Thyroid gland (tissue), 4 donors: ENCODE measurements at regions not wholly inside any gene's neighbourhood (a gene's known extent, or its start where the extent isn't known, plus 50 kb on each side); places are given as distances from the start of the nearest gene placed in this dataset.

Experiments used
- DNase-seq, 2 donors: peaks; one replicate each; pipeline ENCODE4 v3.0.0-alpha.2; 2019
- H3K27ac ChIP-seq, 3 donors: fragments of 200-600 bp; sonication (generic); 1 replicate in 2 of 3; 2 replicates in 1 of 3; pipeline ENCODE4 v1.5.1; 2016 to 2019; ENCODE audit warnings: mild to moderate bottlenecking in 1 of 3, moderate library complexity in 1 of 3
- H3K27me3 ChIP-seq: fragments of 200-600 bp; sonication (generic); one replicate; pipeline ENCODE4 v1.5.1; 2019
- H3K36me3 ChIP-seq, 2 donors: fragments of 200-600 bp; sonication (generic); one replicate each; pipeline ENCODE4 v1.5.1; 2016 to 2019
- H3K4me1 ChIP-seq, 2 donors: fragments of 200-600 bp; sonication (generic); one replicate each; pipeline ENCODE4 v1.5.1; 2017 to 2019
- H3K4me3 ChIP-seq, 3 donors: fragments of 200-600 bp; sonication (generic); replicated peaks in 1 of 3; 1 replicate in 2 of 3; 2 replicates in 1 of 3; pipeline ENCODE4 v1.5.1; 2016; ENCODE audit warnings: mild to moderate bottlenecking in 1 of 3
- H3K9me3 ChIP-seq: fragments of 200-600 bp; sonication (generic); one replicate; pipeline ENCODE4 v1.5.1; 2017
- POLR2A ChIP-seq, 2 donors: fragments of 450-650 bp; IDR thresholded peaks; one replicate each; pipeline ENCODE4 v1.6.1; 2017; ENCODE audit warnings: antibody characterized with exemption in 2 of 2, mild to moderate bottlenecking in 2 of 2, moderate library complexity in 1 of 2
- WGBS, 2 donors: methylation state at CpG; one replicate each; pipeline ENCODE4 v1.1.5; 2017; 5-methylcytosine and 5-hydroxymethylcytosine counted together
- intact Hi-C: fragments of 100-400 bp; cut with DNase I; formaldehyde crosslinking; loops from one replicate; pipeline ENCODE4 v1.15.1; 2023
- TF ChIP-seq, protein P1 (sequence below), 6 experiments: fragments of 200-600 bp in 3 of 6; fragments of 450-650 bp in 3 of 6; sonication (generic) in 3 of 6; IDR thresholded peaks; one replicate each; pipeline ENCODE4 v1.5.1; 2016 to 2019; ENCODE audit warnings: antibody characterized with exemption in 6 of 6, mild to moderate bottlenecking in 2 of 6, inconsistent platforms in 1 of 6, moderate library complexity in 1 of 6

GRCh38 chr4:59091146-59092142 is 1981.3 kb upstream of the IGFBP7 start:
- intact Hi-C loops, result no loop called here
- Histone ChIP-seq H3K27me3 (no peaks in the 10 kb centered on the region), H3K27ac (no peak overlapping the region), H3K36me3 (no peaks in the 10 kb centered on the region), H3K4me3 (no peak overlapping the region), H3K4me1 (no peaks in the 10 kb centered on the region), H3K9me3 (no peaks in the 10 kb centered on the region)
- no peak for DNase-seq
- TF ChIP-seq, protein P1, sequence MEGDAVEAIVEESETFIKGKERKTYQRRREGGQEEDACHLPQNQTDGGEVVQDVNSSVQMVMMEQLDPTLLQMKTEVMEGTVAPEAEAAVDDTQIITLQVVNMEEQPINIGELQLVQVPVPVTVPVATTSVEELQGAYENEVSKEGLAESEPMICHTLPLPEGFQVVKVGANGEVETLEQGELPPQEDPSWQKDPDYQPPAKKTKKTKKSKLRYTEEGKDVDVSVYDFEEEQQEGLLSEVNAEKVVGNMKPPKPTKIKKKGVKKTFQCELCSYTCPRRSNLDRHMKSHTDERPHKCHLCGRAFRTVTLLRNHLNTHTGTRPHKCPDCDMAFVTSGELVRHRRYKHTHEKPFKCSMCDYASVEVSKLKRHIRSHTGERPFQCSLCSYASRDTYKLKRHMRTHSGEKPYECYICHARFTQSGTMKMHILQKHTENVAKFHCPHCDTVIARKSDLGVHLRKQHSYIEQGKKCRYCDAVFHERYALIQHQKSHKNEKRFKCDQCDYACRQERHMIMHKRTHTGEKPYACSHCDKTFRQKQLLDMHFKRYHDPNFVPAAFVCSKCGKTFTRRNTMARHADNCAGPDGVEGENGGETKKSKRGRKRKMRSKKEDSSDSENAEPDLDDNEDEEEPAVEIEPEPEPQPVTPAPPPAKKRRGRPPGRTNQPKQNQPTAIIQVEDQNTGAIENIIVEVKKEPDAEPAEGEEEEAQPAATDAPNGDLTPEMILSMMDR (IDR thresholded peaks at IDR 0.05), result no peak
- TF ChIP-seq POLR2A (IDR thresholded peaks at IDR 0.05), result no peak
- WGBS, 2 donors, result 84 to 85% methylated on average over 6 to 12 of the region's 12 CpGs

DNA sequence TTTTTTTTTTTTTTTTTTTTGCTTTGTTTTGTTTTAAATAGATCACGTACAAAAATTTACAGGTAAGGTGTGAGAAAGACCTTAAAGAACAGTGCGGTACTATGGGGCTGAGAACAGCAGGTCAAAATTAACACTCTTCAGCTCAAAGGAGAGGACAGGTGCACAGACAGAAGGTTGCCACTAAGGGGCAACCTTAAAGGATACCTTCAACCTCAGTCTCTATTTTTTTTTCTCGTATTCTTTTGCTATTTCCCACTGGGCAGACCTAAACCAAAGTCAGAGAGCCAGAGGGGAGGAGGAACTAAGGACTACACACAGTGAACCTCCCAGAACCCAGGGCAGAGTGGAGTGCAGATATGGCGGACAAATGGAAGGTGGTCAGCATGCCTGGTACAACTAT is 1984.3 kb upstream of the IGFBP7 start:
- Histone ChIP-seq H3K4me3 (no peak overlapping the region), H3K27ac (no peak overlapping the region), H3K27me3 (no peaks in the 10 kb centered on the region), H3K4me1 (no peaks in the 10 kb centered on the region), H3K36me3 (no peaks in the 10 kb centered on the region), H3K9me3 (no peaks in the 10 kb centered on the region)
- no peak for TF ChIP-seq POLR2A (IDR thresholded peaks at IDR 0.05)
- TF ChIP-seq, protein P1 (IDR thresholded peaks at IDR 0.05), result no peak
- WGBS, 2 donors, result 81 to 89% methylated on average over 4 of the region's 4 CpGs
- intact Hi-C loops, result no loop called here
- DNase-seq, result no peak

DNA sequence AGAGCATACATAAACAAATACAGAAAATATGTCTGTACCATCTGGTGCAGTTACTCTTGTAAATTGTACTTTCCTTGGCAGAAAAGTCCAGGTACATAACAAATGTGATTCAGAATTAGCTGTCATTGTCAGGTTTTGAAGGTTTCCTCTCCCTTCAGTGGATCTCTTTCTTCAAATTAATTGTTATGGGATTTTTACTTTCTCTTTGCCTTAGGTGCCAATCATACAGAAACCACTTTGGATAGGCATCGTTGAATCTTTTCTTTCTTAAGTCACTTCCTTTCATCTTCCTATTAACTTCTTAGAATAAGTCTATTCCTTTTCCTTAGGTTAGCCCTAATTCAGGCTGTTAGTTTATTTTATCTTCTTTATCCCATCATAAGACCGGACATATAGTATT is 1992.1 kb upstream of the IGFBP7 start:
- intact Hi-C loops, result no loop called here

DNA sequence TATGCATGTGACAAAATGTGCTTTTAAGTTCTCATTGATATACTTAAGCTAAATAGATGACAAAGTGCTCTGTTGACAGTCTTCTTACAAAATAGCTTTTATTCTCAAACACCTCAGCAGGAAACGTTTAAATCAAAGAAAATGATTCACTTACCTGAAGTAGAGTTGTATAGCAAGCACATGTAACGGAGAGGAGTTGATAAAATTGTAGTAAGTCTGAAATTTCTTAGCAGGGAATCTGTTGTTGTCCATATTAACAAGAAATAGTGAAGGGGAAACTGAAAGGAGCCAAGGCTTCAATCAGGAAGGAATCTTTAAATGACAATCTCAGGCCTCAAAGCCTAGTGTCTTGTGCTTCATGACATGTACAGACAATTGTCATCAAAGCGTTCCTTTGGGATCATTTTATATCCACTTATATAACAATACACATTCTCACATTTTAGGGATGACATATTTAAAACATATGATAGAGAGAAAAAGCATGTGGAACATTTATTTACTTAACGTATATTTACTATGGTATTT is 2010.2 kb upstream of the IGFBP7 start:
- Histone ChIP-seq H3K27ac (no peak overlapping the region), H3K9me3 (no peaks in the 10 kb centered on the region), H3K4me1 (no peaks in the 10 kb centered on the region), H3K27me3 (no peaks in the 10 kb centered on the region), H3K4me3 (no peak overlapping the region), H3K36me3 (no peaks in the 10 kb centered on the region)
- TF ChIP-seq, protein P1 (IDR thresholded peaks at IDR 0.05), result no peak
- TF ChIP-seq POLR2A (IDR thresholded peaks at IDR 0.05), result no peak
- WGBS, 2 donors, result 76 to 80% methylated on average over 4 of the region's 4 CpGs
- no peak for DNase-seq
- intact Hi-C loops, result no loop called here

More for the DNA sequence above, 1992.1 kb upstream of the IGFBP7 start:
- DNase-seq, result no peak
- Histone ChIP-seq H3K9me3 (no peaks in the 10 kb centered on the region), H3K4me3 (no peak overlapping the region), H3K36me3 (no peaks in the 10 kb centered on the region), H3K4me1 (no peaks in the 10 kb centered on the region), H3K27ac (no peak overlapping the region), H3K27me3 (no peaks in the 10 kb centered on the region)
- WGBS, 2 donors, result 91 to 93% methylated on average over 2 of the region's 2 CpGs
- TF ChIP-seq POLR2A (IDR thresholded peaks at IDR 0.05), result no peak
- TF ChIP-seq, protein P1 (IDR thresholded peaks at IDR 0.05), result no peak

DNA sequence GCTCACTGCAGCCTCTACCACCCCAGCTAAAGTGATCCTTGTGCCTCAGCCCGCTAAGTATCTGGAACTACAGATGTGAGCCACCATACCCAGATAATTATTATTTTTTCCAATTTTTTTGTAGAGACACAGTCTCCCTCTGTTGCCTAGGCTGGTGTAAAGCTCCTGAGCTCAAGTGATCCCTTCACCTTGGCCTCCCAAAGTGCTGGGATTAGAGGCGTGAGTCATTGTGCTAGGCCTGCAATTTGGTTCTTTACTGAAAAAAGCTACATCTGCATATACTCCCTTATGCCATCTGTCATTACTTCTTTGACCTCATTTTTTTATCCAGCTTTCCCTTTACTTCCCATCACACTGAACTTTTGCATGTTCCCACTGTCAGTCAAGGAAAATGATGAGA is 2012.4 kb upstream of the IGFBP7 start:
- no peak for TF ChIP-seq POLR2A (IDR thresholded peaks at IDR 0.05)
- TF ChIP-seq, protein P1 (IDR thresholded peaks at IDR 0.05), result no peak
- intact Hi-C loops, result no loop called here
- DNase-seq, result no peak
- H3K36me3 ChIP-seq, result no peaks in the 10 kb centered on the region
- no peaks in the 10 kb centered on the region for H3K27me3 ChIP-seq
- H3K27ac ChIP-seq, result no peak overlapping the region
- no peaks in the 10 kb centered on the region for H3K4me1 ChIP-seq
- no peaks in the 10 kb centered on the region for H3K9me3 ChIP-seq
- no peak overlapping the region for H3K4me3 ChIP-seq
- 83 to 90% methylated on average over 1 of the region's 2 CpGs for WGBS, 2 donors
